A549 (cell line): ENCODE measurements at regions not wholly inside any gene's neighbourhood (a gene's known extent, or its start where the extent isn't known, plus 50 kb on each side); places are given as distances from the start of the nearest gene placed in this dataset.

ENCODE experiments used
- HOXA7 ChIP-seq: fragments of 250-450 bp; sonication (Bioruptor Pico); IDR thresholded peaks from 2 replicates; pipeline ENCODE4 v1.5.0; 2020; ENCODE audit warnings: mild to moderate bottlenecking, moderate library complexity
- RCOR1 ChIP-seq: fragments of 150-350 bp; IDR thresholded peaks from 2 replicates; pipeline ENCODE4 v1.6.1; 2014; ENCODE audit warnings: antibody characterized with exemption, low read length, low read depth
- RFX5 ChIP-seq: fragments of 450-650 bp; IDR thresholded peaks from 2 replicates; pipeline ENCODE4 v1.7.1; 2014; ENCODE audit warnings: antibody characterized with exemption, mild to moderate bottlenecking, moderate library complexity

DNA sequence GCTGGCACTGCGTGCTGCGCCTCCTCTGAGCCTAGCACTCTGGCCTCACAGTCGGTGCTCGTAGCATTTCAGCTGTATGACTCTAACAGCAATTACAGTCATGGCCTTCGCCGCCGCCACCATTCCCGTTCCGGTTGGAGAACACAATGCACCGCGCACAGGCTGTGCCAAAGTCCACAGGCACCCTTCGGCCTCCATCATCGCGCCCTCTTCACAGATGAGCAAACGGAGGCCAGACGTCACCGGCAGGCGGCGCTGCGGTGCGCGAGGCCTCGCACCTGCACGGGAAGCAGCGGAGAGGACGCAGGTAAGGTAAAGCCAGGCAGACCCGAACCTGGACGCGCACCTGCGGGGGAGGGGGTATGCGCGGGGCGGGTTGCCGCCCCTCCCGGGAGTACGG lies 128.9 kb downstream of the BARX1 start:
- TF ChIP-seq RCOR1 = no peak
- no peak for TF ChIP-seq RFX5
- TF ChIP-seq HOXA7 = no peak
